ENCODE measurements at regions not wholly inside any gene's neighbourhood (a gene's known extent, or its start where the extent isn't known, plus 50 kb on each side); places are given as distances from the start of the nearest gene placed in this dataset.

- TF ChIP-seq POLR2AphosphoS5 (IDR thresholded peaks at IDR 0.05; ENCODE audit: low read depth, low read length) (no peak), TAF1 (IDR thresholded peaks at IDR 0.05; ENCODE audit: borderline replicate concordance, insufficient read depth, low read length) (no peak), REST (IDR thresholded peaks at IDR 0.05; ENCODE audit: insufficient read depth in 1 of 2, low read depth in 2 of 2, low read length in 2 of 2) (no peak), FOXP2 (optimal IDR thresholded peaks at IDR 0.05; ENCODE audit: borderline replicate concordance, extremely low read depth, extremely low read length, insufficient read depth) (no peak), SIN3A (IDR thresholded peaks at IDR 0.05; ENCODE audit: borderline replicate concordance, insufficient read depth, low read length) (no peak)
These were observed 418.7 kb upstream of the KIF2A start for GRCh38 chr5:61887271-61887670.

- TF ChIP-seq REST (IDR thresholded peaks at IDR 0.05; ENCODE audit: insufficient read depth in 1 of 2, low read depth in 2 of 2, low read length in 2 of 2) (no peak), TAF1 (IDR thresholded peaks at IDR 0.05; ENCODE audit: borderline replicate concordance, insufficient read depth, low read length) (no peak), POLR2AphosphoS5 (IDR thresholded peaks at IDR 0.05; ENCODE audit: low read depth, low read length) (no peak)
These were observed 412.0 kb upstream of the KIF2A start for GRCh38 chr5:61894046-61894445.

- TF ChIP-seq POLR2AphosphoS5 (IDR thresholded peaks at IDR 0.05; ENCODE audit: low read depth, low read length) (no peak), SIN3A (IDR thresholded peaks at IDR 0.05; ENCODE audit: borderline replicate concordance, insufficient read depth, low read length) (no peak), REST (IDR thresholded peaks at IDR 0.05; ENCODE audit: insufficient read depth in 1 of 2, low read depth in 2 of 2, low read length in 2 of 2) (no peak), TAF1 (IDR thresholded peaks at IDR 0.05; ENCODE audit: borderline replicate concordance, insufficient read depth, low read length) (no peak), FOXP2 (optimal IDR thresholded peaks at IDR 0.05; ENCODE audit: borderline replicate concordance, extremely low read depth, extremely low read length, insufficient read depth) (no peak)
These were observed 409.2 kb upstream of the KIF2A start for GRCh38 chr5:61896811-61897210.

GRCh38 chr5:61897251-61897650 lies 408.8 kb upstream of the KIF2A start:
- TF ChIP-seq POLR2AphosphoS5 (IDR thresholded peaks at IDR 0.05; ENCODE audit: low read depth, low read length) (no peak), TAF1 (IDR thresholded peaks at IDR 0.05; ENCODE audit: borderline replicate concordance, insufficient read depth, low read length) (no peak), SIN3A (IDR thresholded peaks at IDR 0.05; ENCODE audit: borderline replicate concordance, insufficient read depth, low read length) (no peak), FOXP2 (optimal IDR thresholded peaks at IDR 0.05; ENCODE audit: borderline replicate concordance, extremely low read depth, extremely low read length, insufficient read depth) (no peak), REST (IDR thresholded peaks at IDR 0.05; ENCODE audit: insufficient read depth in 1 of 2, low read depth in 2 of 2, low read length in 2 of 2) (no peak)

- TF ChIP-seq REST (IDR thresholded peaks at IDR 0.05; ENCODE audit: insufficient read depth in 1 of 2, low read depth in 2 of 2, low read length in 2 of 2) = no peak
- no peak for TF ChIP-seq TAF1 (IDR thresholded peaks at IDR 0.05; ENCODE audit: borderline replicate concordance, insufficient read depth, low read length)
- TF ChIP-seq SIN3A (IDR thresholded peaks at IDR 0.05; ENCODE audit: borderline replicate concordance, insufficient read depth, low read length) = no peak
- no peak for TF ChIP-seq FOXP2 (optimal IDR thresholded peaks at IDR 0.05; ENCODE audit: borderline replicate concordance, extremely low read depth, extremely low read length, insufficient read depth)
- TF ChIP-seq POLR2AphosphoS5 (IDR thresholded peaks at IDR 0.05; ENCODE audit: low read depth, low read length) = no peak
These were observed 404.0 kb upstream of the KIF2A start for GRCh38 chr5:61901997-61902396.

Data from PFSK-1 (cell line).